ENCODE measurements at regions not wholly inside any gene's neighbourhood (a gene's known extent, or its start where the extent isn't known, plus 50 kb on each side); places are given as distances from the start of the nearest gene placed in this dataset.
"Not testable (repeated sequence)": the region's sequence is repeated elsewhere in the genome, so short reads cannot be mapped to it uniquely, and the experiment has no call there.

- not testable (repeated sequence) for DNase-seq
Observed at GRCh38 chr14:86775896-86776295, 1217.1 kb downstream of the GALC start.

DNA sequence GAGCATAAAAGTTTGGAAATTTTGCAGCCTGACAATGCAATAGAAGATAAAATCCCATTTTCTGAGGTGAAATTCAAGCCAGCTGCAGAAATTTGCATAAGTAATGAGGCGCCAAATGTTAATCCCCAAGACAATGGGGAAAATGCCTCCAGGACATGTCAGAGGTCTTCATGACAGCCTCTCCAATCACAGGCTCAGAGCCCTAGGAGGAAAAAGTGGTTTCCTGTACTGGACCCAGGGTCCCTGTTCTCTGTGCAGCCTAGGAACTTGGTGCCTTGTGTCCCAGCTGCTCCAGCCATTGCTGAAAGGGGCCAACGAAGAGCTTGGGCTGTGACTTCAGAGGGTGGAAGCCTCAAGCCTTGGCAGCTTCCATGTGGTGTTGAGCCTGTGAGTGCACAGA lies 1218.1 kb downstream of the GALC start:
- no peak for DNase-seq

DNA sequence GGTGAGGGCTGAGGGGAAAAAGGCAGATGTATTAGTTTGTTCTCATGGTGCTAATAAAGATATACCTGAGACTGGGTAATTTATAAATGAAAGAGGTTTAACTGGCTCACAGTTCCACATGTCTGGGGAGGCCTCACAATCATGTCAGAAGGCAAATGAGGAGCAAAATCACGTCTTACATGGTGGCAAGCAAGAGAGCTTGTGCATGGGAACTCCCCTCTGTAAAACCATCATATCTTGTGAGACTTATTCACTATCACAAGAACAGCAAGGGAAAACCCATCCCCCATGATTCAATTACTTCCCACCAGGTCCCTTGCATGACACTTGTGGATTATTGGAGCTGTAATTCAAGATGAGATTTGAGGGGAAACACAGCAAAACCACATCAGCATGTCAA lies 1220.9 kb downstream of the GALC start:
- DNase-seq: no peak

GRCh38 chr14:86770186-86770585 lies 1222.8 kb downstream of the GALC start:
- DNase-seq: no peak

DNA sequence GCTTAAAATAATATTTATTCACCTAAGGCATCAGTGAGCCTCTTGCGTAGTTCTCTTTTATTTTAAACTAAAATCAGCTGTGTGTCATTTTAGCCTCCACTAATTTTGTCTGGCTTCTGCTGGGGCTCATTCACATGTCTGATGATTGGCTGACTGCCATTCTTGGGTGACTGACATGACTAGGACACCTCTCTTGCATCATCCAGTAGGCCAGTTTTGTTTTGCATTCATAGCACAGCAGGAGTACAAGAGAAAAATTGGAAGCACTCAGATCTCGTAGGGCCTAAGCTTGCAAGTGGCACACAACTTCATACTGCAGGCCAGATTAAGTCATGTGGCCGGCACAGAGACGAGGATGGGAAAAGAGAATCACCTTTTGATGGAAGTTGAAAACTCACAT lies 1226.5 kb downstream of the GALC start:
- no peak for DNase-seq

- no peak for DNase-seq
Observed at GRCh38 chr14:86761611-86762010, 1231.4 kb downstream of the GALC start.

DNA sequence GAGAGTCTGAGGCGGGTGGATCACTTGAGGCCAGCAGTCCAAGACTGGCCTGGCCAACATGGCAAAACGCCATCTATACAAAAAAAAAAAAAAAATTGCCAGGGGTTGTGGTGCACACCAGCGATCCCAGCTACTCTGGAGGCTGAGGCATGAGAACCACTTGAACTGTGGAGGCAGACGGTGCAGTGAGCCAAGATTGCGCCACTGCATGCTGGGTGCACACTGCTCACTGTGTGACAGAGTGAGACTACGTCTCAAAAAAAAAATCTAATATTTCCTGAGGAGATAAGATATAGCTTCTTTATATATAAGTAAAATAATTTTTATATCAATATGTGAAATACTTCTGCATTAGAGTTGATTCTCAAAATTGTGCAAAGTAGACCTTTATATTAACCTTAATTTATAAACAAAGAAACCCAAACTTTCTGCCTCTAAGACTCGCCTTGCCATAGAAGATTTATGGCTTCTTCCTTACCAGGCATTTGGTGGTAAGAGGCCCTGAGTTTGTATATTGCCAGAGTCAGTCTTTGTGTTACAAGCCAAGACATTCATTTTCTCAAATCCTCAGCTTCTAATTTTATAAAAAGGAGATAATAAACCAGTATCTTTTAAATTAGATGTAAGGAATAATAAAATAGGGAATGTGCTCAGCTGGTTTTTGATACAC lies 1226.7 kb downstream of the FLRT2 start:
- no peak for DNase-seq

DNA sequence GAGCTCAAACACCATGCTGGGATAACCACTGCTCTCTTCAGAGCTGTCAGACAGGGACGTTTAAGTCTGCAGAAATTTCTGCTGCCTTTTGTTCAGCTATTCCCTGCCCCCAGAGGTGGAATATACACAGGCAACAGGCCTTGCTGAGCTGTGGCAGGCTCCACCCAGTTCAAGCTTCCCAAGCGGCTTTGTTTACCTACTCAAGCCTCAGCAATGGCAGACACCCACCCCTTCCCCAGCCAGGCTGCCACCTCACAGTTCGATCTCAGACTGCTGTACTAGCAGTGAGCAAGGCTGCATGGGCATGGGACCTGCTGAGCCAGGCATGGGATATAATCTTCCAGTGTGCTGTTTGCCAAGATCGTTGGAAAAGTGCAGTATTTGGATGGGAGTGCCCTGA lies 1220.5 kb downstream of the FLRT2 start:
- not testable (repeated sequence) for DNase-seq

DNA sequence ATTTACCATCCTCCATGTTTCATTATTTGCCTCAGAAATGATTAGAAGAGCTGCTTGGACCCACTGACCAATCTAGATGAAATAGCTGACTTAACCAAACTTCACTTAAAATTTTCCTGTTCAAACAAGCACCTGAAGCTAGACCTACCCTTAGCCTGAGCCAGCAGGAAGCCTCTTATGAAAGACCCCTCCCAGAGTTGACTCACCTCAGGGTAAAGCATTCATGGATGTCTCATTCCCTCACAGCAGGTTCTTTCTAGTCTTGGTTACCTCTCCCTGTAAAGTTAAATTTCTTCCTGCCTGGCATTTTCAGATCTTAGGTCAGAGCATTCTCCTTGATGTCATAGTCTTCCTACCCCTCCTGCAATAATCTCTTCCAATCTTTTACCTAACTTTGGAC lies 1209.8 kb downstream of the FLRT2 start:
- no peak for DNase-seq

- not testable (repeated sequence) for DNase-seq
Observed at GRCh38 chr14:86731427-86731826, 1201.5 kb downstream of the FLRT2 start.

- DNase-seq: no peak
Observed at GRCh38 chr14:86723254-86723624, 1193.3 kb downstream of the FLRT2 start.

GRCh38 chr14:86722612-86723253 lies 1192.8 kb downstream of the FLRT2 start:
- DNase-seq: no peak

DNA sequence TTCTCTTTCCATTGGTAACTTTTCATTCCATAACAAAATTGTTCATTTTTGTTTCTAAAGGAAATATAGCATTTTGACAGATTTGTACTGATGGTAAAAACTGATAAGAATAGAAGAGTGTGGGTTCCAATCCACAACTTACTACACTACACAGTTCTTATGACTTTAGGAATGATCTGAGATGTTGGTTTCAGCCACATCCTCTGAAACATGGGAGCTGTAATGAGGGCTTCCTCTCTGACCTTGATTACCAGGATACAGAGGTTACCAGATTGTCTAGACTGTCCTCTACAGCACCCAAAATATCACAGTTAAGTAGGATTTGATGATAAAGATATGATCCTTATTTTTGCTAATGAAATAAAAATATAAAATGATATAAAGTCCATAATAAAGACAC lies 1184.6 kb downstream of the FLRT2 start:
- no peak for DNase-seq

DNA sequence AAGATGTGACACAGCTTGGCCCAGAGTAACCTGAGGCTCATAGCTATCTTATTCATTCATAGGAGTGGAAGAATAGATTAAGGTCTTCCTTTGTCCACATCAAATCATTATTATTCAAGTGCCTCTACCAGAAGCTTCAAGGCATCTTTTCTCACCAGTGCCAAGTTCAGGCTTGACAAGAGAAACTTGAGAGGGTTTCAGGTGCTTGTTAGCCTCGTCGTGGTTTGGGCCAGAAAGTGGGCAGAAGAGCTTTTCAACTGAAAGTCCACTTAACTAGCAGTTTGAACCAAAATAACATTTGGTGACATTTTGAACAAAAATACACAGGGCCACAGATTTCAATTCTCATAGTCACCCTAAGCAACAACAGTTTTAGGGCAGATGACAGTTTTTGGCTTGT lies 1184.2 kb downstream of the FLRT2 start:
- no peak for DNase-seq

DNA sequence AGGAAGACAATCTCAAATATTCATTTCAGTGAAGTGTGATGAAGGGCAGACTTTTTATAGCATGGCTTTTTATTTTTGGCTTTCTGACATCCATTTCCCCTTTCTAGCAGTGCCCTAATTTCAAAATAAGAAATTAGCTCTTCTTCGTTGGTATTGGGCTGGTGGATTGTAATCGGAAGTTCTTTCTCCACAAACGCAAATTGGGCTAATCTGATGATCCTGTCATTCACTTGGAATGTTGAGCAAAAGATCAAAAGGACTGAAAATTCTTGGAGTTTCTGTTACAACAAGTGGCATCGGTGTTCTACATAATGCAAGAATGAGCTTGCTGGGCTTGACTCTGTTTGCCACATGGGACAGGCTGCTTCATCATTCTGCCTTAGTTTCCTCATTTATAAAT lies 1182.8 kb downstream of the FLRT2 start:
- DNase-seq: no peak

DNA sequence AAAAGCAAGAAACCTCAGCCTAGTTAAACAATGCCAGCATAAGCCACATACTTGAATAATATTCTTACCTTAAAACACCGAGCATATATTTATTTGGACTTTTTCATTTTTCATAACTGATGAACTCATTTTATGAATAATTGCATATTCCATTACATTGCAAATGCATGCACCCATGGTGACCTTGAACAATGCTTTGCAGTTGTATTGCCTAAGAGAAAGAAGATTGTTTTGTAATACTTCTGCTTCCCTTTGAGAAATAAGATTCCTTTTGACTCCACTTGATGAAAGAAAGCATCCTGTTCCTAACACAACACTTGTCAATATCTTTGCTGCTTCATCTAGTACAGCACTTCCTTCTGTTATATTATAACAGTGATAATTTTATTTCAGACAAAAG lies 1182.2 kb downstream of the FLRT2 start:
- DNase-seq: no peak

- DNase-seq: no peak
Observed at GRCh38 chr14:86708846-86709339, 1178.9 kb downstream of the FLRT2 start.

GRCh38 chr14:86707071-86707470 lies 1177.1 kb downstream of the FLRT2 start:
- no peak for DNase-seq

GRCh38 chr14:86683561-86683960 lies 1153.6 kb downstream of the FLRT2 start:
- DNase-seq: no peak

- no peak for DNase-seq
Observed at GRCh38 chr14:86675059-86675458, 1145.1 kb downstream of the FLRT2 start.

DNA sequence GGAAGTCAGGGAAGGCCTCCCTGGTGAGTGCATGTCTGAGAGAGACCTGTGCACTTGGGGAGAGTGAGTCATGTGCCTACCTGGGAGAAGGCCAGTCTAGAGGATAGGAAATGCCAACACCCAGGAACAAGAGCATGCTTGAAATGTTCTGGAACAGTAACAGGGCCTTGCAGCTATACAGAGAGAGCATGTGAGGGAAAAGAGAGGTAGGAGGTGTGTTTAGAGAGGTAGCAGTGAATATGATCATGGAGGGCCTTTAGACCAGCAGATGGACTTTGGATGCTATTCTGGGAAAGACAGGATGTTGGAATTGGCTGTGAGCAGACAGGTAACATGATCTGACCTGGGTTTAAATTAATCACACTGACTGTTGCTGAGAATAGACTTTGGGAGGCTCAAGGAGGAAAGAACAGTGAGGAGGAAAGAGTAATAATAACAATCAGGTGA lies 1143.6 kb downstream of the FLRT2 start:
- no peak for DNase-seq

GRCh38 chr14:86672080-86672479 lies 1142.1 kb downstream of the FLRT2 start:
- no peak for DNase-seq

DNA sequence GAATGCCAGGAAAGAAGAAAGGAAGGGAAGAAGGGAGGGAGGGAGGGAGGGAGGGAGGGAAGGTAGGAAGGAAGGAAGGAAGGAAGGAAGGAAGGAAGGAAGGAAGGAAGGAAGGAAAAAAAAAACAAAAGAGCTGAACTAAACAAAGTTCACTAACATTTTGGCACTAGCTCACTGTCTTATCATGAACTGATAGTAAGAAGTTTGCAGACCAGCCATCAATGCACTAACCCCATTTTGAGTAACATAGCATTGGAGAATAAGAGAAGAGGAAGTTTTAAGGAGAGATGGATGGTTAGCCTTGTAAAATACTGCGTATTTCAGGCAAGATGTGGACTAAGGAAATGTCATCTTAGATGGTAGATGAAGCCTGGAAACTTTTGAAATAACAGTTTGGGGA lies 1136.0 kb downstream of the FLRT2 start:
- DNase-seq: no peak

GRCh38 chr14:86662334-86662733 lies 1132.4 kb downstream of the FLRT2 start:
- DNase-seq: no peak
